ENCODE measurements at regions not wholly inside any gene's neighbourhood (a gene's known extent, or its start where the extent isn't known, plus 50 kb on each side); places are given as distances from the start of the nearest gene placed in this dataset.

DNA sequence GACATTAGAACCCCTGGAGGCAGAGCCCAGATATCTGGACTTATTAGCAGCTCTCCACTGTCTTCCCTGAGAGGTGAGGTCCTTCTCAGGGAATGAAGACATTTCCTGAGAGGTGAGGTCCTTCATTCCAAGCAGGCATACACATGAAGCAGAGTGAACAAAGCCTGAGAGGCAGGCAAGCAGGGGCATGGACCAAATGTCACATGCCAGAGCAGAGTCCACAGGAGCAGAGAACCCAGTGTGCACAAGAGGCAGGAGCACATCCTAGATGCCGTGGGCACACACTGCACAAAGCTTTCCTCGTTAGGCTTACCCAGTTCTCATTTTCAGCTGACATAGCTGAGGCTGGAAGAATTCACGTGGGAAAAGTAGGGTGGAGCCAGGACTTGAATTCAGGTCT is 759.9 kb upstream of the HS6ST1 start:
- TF ChIP-seq, protein P1, sequence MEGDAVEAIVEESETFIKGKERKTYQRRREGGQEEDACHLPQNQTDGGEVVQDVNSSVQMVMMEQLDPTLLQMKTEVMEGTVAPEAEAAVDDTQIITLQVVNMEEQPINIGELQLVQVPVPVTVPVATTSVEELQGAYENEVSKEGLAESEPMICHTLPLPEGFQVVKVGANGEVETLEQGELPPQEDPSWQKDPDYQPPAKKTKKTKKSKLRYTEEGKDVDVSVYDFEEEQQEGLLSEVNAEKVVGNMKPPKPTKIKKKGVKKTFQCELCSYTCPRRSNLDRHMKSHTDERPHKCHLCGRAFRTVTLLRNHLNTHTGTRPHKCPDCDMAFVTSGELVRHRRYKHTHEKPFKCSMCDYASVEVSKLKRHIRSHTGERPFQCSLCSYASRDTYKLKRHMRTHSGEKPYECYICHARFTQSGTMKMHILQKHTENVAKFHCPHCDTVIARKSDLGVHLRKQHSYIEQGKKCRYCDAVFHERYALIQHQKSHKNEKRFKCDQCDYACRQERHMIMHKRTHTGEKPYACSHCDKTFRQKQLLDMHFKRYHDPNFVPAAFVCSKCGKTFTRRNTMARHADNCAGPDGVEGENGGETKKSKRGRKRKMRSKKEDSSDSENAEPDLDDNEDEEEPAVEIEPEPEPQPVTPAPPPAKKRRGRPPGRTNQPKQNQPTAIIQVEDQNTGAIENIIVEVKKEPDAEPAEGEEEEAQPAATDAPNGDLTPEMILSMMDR (conservative IDR thresholded peaks at IDR 0.05 in 1 of 2, IDR thresholded peaks at IDR 0.05 in 1 of 2; ENCODE audit: low read depth in 1 of 2, low read length in 2 of 2): no peak
- no peak for TF ChIP-seq EZH2 (IDR thresholded peaks at IDR 0.05; ENCODE audit: low read length, missing control alignments)
